Gastrocnemius medialis (tissue), 4 donors: ENCODE measurements at regions not wholly inside any gene's neighbourhood (a gene's known extent, or its start where the extent isn't known, plus 50 kb on each side); places are given as distances from the start of the nearest gene placed in this dataset.

Source experiments
- ATAC-seq, 2 donors: fragments of 150-250 bp; one replicate each; pipeline ENCODE4 v1.9.1; 2016
- DNase-seq, 2 donors: peaks; one replicate each; pipeline ENCODE4 v3.0.0-alpha.2; 2019
- H3K27ac ChIP-seq, 4 donors: fragments of 200-600 bp; sonication (generic); 1 replicate in 1 of 4; 2 replicates in 3 of 4; pipeline ENCODE4 v1.5.1; 2016 to 2018; ENCODE audit warnings: mild to moderate bottlenecking in 2 of 4, moderate library complexity in 1 of 4
- H3K27me3 ChIP-seq, 3 donors: fragments of 200-600 bp; sonication (generic) in 2 of 3; 1 replicate in 1 of 3; 2 replicates in 2 of 3; pipeline versions ENCODE4 v1.5.1 to v1.6.0; 2016 to 2019; ENCODE audit warnings: mild to moderate bottlenecking in 1 of 3, moderate library complexity in 1 of 3
- H3K36me3 ChIP-seq, 2 donors: fragments of 200-600 bp; sonication (generic) in 1 of 2; one replicate each; pipeline ENCODE4 v1.5.1; 2017 to 2018
- H3K4me1 ChIP-seq, 2 donors: fragments of 200-600 bp; sonication (generic) in 1 of 2; one replicate each; pipeline ENCODE4 v1.5.1; 2016 to 2017; ENCODE audit warnings: mild to moderate bottlenecking in 2 of 2
- H3K4me3 ChIP-seq, 4 donors: fragments of 200-600 bp; sonication (generic) in 3 of 4; 1 replicate in 1 of 4; 2 replicates in 3 of 4; pipeline ENCODE4 v1.5.1; 2016 to 2019; ENCODE audit warnings: mild to moderate bottlenecking in 2 of 4
- H3K9me3 ChIP-seq, 3 donors: fragments of 200-600 bp; sonication (generic) in 2 of 3; 1 replicate in 1 of 3; 2 replicates in 2 of 3; pipeline ENCODE4 v1.5.1; 2016 to 2019
- POLR2A ChIP-seq, 2 donors: fragments of 450-650 bp; IDR thresholded peaks; one replicate each; pipeline ENCODE4 v1.6.1; 2017; ENCODE audit warnings: antibody characterized with exemption in 2 of 2, mild to moderate bottlenecking in 2 of 2, moderate library complexity in 2 of 2
- in situ Hi-C, 4 donors: fragments of 200-750 bp; cut with MboI; loops; one replicate each; pipeline versions ENCODE4 v1.15.0 to v1.8.0; 2017; ENCODE audit warnings: low sequenced_read_pairs in 4 of 4
- intact Hi-C: fragments of 100-400 bp; cut with DNase I; formaldehyde crosslinking; loops from one replicate; pipeline ENCODE4 v1.15.1; 2023; ENCODE audit warnings: low total_unique reads
- TF ChIP-seq, protein P1 (sequence below), 5 experiments: fragments of 450-650 bp in 3 of 5; fragments of 200-600 bp in 2 of 5; sonication (generic) in 2 of 5; IDR thresholded peaks in 4 of 5; conservative IDR thresholded peaks in 1 of 5; 1 replicate in 4 of 5; 2 replicates in 1 of 5; pipeline ENCODE4 v1.5.1; 2016 to 2019; ENCODE audit warnings: antibody characterized with exemption in 5 of 5, mild to moderate bottlenecking in 3 of 5, moderate library complexity in 3 of 5

DNA sequence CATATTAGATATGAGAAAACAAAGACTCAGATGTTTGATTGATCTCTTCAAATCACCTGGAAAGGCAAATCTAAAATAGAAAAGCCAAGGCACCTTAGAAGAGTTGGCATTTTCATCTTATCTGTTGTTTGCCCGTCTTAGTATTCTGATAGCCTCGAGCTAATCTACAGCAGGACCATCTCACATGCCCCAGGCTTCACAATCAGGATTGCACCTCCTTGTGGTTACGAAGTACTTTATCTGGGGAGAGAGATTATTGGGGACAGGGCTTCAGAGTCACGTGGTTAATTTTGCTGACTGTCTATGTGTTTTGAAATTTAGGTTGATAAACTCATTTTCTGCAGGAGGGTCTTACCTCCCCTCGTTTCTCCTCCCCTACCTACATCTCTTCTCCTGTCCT is 313.1 kb upstream of the ANXA10 start:
- no peak overlapping the region for H3K4me3 ChIP-seq
- H3K27me3 ChIP-seq, result no peaks in the 10 kb centered on the region
- DNase-seq, result no peak
- no peaks in the 10 kb centered on the region for H3K4me1 ChIP-seq
- TF ChIP-seq, protein P1, sequence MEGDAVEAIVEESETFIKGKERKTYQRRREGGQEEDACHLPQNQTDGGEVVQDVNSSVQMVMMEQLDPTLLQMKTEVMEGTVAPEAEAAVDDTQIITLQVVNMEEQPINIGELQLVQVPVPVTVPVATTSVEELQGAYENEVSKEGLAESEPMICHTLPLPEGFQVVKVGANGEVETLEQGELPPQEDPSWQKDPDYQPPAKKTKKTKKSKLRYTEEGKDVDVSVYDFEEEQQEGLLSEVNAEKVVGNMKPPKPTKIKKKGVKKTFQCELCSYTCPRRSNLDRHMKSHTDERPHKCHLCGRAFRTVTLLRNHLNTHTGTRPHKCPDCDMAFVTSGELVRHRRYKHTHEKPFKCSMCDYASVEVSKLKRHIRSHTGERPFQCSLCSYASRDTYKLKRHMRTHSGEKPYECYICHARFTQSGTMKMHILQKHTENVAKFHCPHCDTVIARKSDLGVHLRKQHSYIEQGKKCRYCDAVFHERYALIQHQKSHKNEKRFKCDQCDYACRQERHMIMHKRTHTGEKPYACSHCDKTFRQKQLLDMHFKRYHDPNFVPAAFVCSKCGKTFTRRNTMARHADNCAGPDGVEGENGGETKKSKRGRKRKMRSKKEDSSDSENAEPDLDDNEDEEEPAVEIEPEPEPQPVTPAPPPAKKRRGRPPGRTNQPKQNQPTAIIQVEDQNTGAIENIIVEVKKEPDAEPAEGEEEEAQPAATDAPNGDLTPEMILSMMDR (IDR thresholded peaks at IDR 0.05 in 4 of 5, conservative IDR thresholded peaks at IDR 0.05 in 1 of 5), result no peak
- TF ChIP-seq POLR2A (IDR thresholded peaks at IDR 0.05), result no peak
- H3K9me3 ChIP-seq, result no peaks in the 10 kb centered on the region
- in situ Hi-C loops (no loop called here), intact Hi-C loops (no loop called here)
- H3K36me3 ChIP-seq, result no peaks in the 10 kb centered on the region
- no peak overlapping the region for H3K27ac ChIP-seq
- ATAC-seq, result no peak

DNA sequence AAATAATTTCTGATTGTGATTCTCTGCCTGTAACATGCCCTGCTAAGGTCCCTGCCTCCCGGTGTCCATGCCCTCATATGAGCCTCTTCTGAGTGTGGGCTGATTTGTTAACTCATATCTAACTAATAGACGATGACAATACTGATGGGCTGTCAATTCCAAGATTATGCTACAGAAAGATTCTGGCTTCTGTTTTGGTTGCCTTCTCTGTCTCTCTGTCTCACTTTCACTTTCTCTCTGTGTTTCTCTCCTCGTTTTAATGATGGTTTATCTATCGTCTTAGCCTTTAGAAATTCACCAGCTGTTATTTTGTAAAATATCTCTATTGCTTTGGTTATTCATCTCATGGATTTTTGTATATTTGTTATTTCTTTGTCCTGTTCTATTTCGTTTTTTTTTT is 312.5 kb upstream of the ANXA10 start:
- DNase-seq, result no peak
- in situ Hi-C loops (no loop called here), intact Hi-C loops (no loop called here)
- ATAC-seq, result no peak
- TF ChIP-seq, protein P1 (IDR thresholded peaks at IDR 0.05 in 4 of 5, conservative IDR thresholded peaks at IDR 0.05 in 1 of 5), result no peak
- TF ChIP-seq POLR2A (IDR thresholded peaks at IDR 0.05), result no peak
- H3K27ac ChIP-seq, result no peak overlapping the region
- H3K4me1 ChIP-seq, result no peaks in the 10 kb centered on the region
- no peak overlapping the region for H3K4me3 ChIP-seq
- no peaks in the 10 kb centered on the region for H3K36me3 ChIP-seq
- no peaks in the 10 kb centered on the region for H3K27me3 ChIP-seq
- no peaks in the 10 kb centered on the region for H3K9me3 ChIP-seq

DNA sequence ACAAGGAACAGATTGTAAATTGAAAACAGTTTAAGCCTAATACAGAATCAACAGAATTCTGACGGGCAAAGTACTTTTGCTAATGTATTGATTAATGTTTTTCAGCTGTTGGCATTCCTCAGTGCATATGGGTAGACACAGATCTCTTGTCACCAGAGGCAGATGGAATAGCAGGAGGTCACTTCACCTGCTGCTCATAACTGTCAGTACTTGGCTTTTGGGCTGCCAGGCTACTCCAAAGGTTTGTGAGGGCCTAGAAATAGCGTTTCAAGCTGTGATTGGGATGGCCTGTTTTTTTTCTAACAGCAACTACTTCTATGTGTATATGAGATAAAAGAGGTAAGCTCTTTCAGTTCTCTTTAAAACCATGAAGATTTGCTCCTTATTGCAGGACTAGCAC is 307.5 kb upstream of the ANXA10 start:
- H3K9me3 ChIP-seq, result no peaks in the 10 kb centered on the region
- ATAC-seq, result no peak
- H3K36me3 ChIP-seq, result no peaks in the 10 kb centered on the region
- H3K27ac ChIP-seq, result no peak overlapping the region
- in situ Hi-C loops (no loop called here), intact Hi-C loops (no loop called here)
- H3K4me1 ChIP-seq, result peaks cover 0 to 7% of the 10 kb centered on the region in 2 donors
- no peaks in the 10 kb centered on the region for H3K27me3 ChIP-seq
- no peak overlapping the region for H3K4me3 ChIP-seq
- no peak for TF ChIP-seq POLR2A (IDR thresholded peaks at IDR 0.05)
- TF ChIP-seq, protein P1 (IDR thresholded peaks at IDR 0.05 in 4 of 5, conservative IDR thresholded peaks at IDR 0.05 in 1 of 5), result no peak
- no peak for DNase-seq

DNA sequence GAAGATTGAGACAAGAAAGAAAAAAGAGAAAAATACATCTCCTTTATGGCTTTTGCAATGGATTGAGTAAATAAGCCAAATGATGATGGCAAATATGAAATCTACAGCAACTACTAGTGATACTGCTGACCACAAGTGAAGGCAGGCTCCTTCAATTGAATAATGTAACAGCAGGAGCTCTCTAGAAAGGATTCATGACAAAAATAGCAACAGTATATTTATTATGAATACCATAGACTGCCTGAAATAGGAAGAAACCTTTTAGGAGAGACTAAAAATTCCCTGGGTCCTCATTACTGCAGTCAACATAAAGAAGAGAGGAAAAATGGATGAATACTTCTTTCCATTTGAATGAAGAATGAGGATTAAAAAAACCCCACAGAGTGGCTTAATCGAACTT is 306.8 kb upstream of the ANXA10 start:
- in situ Hi-C loops, result no loop called here

DNA sequence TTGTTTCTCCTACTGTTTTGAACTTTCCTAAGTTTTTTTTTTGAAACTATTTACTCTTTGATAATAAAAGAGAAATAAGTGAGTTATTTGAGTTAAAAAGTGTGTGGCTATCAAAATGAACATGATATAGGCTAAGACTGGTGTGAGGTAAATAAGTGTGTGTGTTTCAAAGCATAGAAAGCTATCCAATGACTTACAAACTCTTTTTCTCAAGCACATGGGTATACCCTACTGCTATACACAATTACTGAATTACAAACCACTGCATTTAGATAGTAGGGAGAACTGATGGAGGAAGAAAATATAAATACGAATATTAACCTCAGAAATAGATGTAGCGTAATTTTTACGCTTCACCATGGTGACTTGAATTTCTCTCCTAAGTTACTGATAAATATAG is 305.8 kb upstream of the ANXA10 start:
- DNase-seq (no peak), ATAC-seq (no peak)
- intact Hi-C loops, result no loop called here
- in situ Hi-C loops, result no loop called here
- no peak overlapping the region for H3K4me3 ChIP-seq
- TF ChIP-seq, protein P1 (IDR thresholded peaks at IDR 0.05 in 4 of 5, conservative IDR thresholded peaks at IDR 0.05 in 1 of 5), result no peak
- no peak for TF ChIP-seq POLR2A (IDR thresholded peaks at IDR 0.05)
- H3K36me3 ChIP-seq, result no peaks in the 10 kb centered on the region
- H3K9me3 ChIP-seq, result no peaks in the 10 kb centered on the region
- no peaks in the 10 kb centered on the region for H3K27me3 ChIP-seq
- H3K4me1 ChIP-seq, result peaks cover 0 to 7% of the 10 kb centered on the region in 2 donors
- no peak overlapping the region for H3K27ac ChIP-seq

More for the DNA sequence above, 306.8 kb upstream of the ANXA10 start:
- Histone ChIP-seq H3K9me3 (no peaks in the 10 kb centered on the region), H3K36me3 (no peaks in the 10 kb centered on the region), H3K4me3 (no peak overlapping the region), H3K4me1 (peaks cover 0 to 7% of the 10 kb centered on the region in 2 donors), H3K27ac (no peak overlapping the region), H3K27me3 (no peaks in the 10 kb centered on the region)
- DNase-seq (no peak), ATAC-seq (no peak)
- intact Hi-C loops, result no loop called here
- TF ChIP-seq, protein P1 (IDR thresholded peaks at IDR 0.05 in 4 of 5, conservative IDR thresholded peaks at IDR 0.05 in 1 of 5), result no peak
- TF ChIP-seq POLR2A (IDR thresholded peaks at IDR 0.05), result no peak
